Stomach smooth muscle (tissue), 2 donors: ENCODE measurements at regions not wholly inside any gene's neighbourhood (a gene's known extent, or its start where the extent isn't known, plus 50 kb on each side); places are given as distances from the start of the nearest gene placed in this dataset.

Source experiments
- H3K27ac ChIP-seq: one replicate; pipeline ENCODE4 v1.7.0; 2013; ENCODE audit warnings: mild to moderate bottlenecking, low read length, inconsistent platforms
- H3K27me3 ChIP-seq, 2 donors: one replicate each; pipeline ENCODE4 v1.7.0; 2013; ENCODE audit warnings: low read length in 2 of 2; ENCODE audit not compliant: insufficient read depth in 2 of 2, control insufficient read depth in 1 of 2
- H3K36me3 ChIP-seq, 2 donors: one replicate each; pipeline ENCODE4 v1.7.0; 2013; ENCODE audit warnings: low read length in 2 of 2; ENCODE audit not compliant: control insufficient read depth in 2 of 2, insufficient read depth in 2 of 2
- H3K4me1 ChIP-seq: one replicate; pipeline ENCODE4 v1.7.0; 2013; ENCODE audit warnings: low read length; ENCODE audit not compliant: control insufficient read depth, insufficient read depth
- H3K4me3 ChIP-seq, 2 donors: one replicate each; pipeline ENCODE4 v1.7.0; 2013; ENCODE audit warnings: low read length in 2 of 2
- H3K9ac ChIP-seq, 2 donors: one replicate each; pipeline ENCODE4 v1.7.0; 2013; ENCODE audit warnings: low read length in 2 of 2, mild to moderate bottlenecking in 1 of 2
- H3K9me3 ChIP-seq, 2 donors: one replicate each; pipeline ENCODE4 v1.7.0; 2013; ENCODE audit warnings: low read length in 2 of 2; ENCODE audit not compliant: control insufficient read depth in 2 of 2
- donor health status: healthy.
- donor health status: Pancreatic carcinoma.

DNA sequence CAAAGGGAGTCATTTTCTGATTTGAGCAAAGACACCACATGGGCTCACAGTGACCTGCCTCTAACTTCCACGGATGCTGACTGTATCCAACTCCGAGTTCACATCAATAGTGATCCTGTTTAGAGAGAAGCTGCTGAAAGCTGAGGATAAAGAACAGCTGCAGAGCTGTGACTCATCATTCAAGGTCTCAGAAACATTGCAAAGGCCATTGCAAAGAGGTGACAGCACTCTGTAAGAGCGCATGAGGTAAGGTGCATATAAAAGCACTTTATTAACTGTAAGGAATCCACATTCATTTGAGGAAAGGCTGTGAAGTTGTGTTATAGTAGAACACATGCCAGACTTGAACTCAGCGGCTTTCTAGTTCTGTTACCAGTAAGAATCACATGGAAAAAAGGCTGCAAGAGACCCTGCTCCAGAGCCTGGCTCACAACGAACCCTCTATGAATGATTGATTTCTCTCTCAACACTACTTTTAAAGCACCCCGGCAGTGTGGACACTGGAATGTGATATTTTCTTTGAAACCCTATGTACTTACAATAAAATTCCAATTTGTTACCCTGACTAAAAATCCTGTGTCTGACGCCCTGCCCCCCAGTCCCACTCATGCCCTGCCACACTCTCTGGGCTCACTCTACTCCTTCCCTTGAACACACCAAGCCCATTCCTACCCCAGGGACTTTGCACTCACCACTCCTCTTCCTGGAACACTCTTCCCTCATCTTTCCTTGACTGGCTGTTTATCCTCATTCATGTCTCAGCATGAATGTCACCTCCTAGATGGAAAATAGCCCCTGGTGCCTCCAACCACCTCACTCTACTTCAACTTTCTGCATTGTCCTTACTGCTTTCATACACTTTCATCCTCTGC is 111.2 kb downstream of the LSM3 start:
- no peaks in the 10 kb centered on the region for H3K36me3 ChIP-seq
- peaks cover 8% of the 10 kb centered on the region for H3K4me1 ChIP-seq
- no peak overlapping the region for H3K9ac ChIP-seq
- H3K27me3 ChIP-seq, result peaks cover 0 to 2% of the 10 kb centered on the region in 2 donors
- H3K4me3 ChIP-seq, result no peak overlapping the region
- no peaks in the 10 kb centered on the region for H3K9me3 ChIP-seq
- no peak overlapping the region for H3K27ac ChIP-seq

DNA sequence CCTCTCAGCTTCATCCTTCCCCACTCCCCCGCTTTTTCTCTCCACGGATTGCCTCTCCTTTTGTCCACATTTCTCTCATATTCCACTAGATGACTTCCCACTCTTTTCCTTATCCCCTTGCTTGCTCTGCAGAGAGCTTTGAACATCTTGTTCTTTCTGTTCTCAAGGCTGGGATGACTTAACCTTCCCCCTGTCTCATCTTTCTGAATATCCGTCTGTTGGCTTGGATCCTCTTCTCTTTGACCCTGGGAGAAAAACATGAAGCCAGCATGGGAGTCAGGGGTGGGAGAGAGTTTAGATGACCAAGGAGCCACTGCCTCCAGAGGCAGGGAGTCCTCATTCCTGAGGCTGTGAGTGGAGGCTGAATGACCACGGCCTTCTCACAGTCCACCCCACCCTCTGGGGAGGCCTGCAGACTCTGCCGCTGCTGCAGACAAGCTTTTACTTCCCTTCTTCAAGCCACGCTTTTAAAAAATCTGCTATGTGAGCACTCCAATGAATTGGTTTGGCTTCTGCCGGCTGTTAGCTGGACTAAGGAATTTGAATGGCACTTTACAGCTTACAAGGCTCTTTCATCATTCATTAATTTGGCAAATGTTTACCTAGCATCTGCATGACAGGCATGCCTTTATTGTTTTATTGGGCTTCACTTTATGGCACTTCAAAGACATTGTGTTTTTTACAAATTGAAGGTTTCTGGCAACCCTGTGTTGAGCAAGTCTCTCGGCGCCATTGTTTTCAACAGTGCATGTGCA is 111.6 kb upstream of the SLC6A6 start:
- H3K27ac ChIP-seq, result no peak overlapping the region
- H3K4me3 ChIP-seq, result no peak overlapping the region
- H3K4me1 ChIP-seq, result peaks cover 8% of the 10 kb centered on the region
- H3K9ac ChIP-seq, result no peak overlapping the region
- peaks cover 0 to 2% of the 10 kb centered on the region in 2 donors for H3K27me3 ChIP-seq
- no peaks in the 10 kb centered on the region for H3K9me3 ChIP-seq
- no peaks in the 10 kb centered on the region for H3K36me3 ChIP-seq

DNA sequence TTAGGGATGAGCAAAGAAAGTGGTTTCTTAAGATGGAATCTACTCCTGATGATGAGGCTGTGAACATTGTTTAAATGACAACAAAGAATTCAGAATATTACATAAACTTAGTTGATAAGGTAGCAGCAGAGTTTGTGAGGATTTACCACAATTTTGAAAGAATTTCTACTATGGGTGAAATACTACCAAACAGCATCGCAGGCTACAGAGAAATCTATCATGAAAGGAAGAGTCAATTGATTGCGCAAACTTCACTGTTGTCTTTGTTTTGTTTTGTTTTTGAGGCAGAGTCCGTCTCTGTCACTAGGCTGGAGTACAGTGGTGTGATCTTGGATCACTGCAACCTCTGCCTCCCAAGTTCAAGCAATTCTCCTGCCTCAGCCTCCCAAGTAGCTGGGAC is 107.4 kb upstream of the SLC6A6 start:
- no peak overlapping the region for H3K4me3 ChIP-seq
- no peak overlapping the region for H3K9ac ChIP-seq
- peaks cover 24% of the 10 kb centered on the region for H3K4me1 ChIP-seq
- H3K27me3 ChIP-seq, result no peaks in the 10 kb centered on the region
- H3K27ac ChIP-seq, result no peak overlapping the region
- H3K36me3 ChIP-seq, result no peaks in the 10 kb centered on the region
- H3K9me3 ChIP-seq, result no peaks in the 10 kb centered on the region

DNA sequence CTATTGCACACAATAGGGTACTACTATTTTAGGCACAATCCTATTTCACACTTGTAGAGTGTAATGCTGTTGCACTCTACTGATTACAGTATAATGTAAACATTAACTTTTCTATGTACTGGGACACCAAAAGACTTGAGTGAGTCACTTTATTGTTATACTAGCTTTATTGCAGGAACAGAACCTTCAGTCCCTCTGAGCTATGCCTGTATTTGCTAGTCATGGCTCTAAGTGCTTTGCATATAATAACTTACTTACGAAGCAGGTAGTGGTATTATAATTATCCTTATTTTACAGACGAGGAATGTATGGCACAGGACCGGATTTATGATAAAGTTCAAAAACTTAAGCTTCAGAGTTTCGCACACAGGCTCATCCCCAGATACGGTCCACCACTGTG is 106.6 kb upstream of the SLC6A6 start:
- no peak overlapping the region for H3K4me3 ChIP-seq
- H3K4me1 ChIP-seq, result peaks cover 26% of the 10 kb centered on the region
- H3K9ac ChIP-seq, result no peak overlapping the region
- no peak overlapping the region for H3K27ac ChIP-seq
- peaks cover 0 to under 1% of the 10 kb centered on the region in 2 donors for H3K27me3 ChIP-seq
- no peaks in the 10 kb centered on the region for H3K9me3 ChIP-seq
- no peaks in the 10 kb centered on the region for H3K36me3 ChIP-seq

DNA sequence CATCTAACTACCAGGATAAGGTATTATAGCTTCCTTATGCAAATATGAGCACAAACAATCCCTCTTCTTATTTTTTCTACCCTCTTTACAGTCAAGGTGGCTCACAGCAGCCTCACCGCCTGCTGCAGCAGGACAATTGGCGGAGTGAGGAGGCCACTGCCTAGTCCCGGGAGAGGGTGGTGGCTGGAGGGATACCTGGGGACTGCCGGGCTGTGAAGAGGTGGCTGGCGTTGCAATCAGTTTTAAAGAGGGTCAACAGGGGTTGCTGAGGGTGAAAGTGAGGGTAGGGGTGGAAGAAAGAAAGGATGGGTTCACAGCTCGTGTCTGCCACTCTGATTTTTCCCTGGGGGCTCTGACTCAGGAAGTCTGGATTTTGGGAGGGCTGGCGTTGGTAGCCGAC is 105.1 kb upstream of the SLC6A6 start:
- peaks cover 0 to 2% of the 10 kb centered on the region in 2 donors for H3K27me3 ChIP-seq
- H3K4me3 ChIP-seq, result no peak overlapping the region
- peak overlapping the region; percentile 71 for H3K27ac ChIP-seq
- no peaks in the 10 kb centered on the region for H3K9me3 ChIP-seq
- H3K36me3 ChIP-seq, result no peaks in the 10 kb centered on the region
- H3K9ac ChIP-seq, result peak overlapping the region; percentile 29 to 49
- H3K4me1 ChIP-seq, result peaks cover 34% of the 10 kb centered on the region

DNA sequence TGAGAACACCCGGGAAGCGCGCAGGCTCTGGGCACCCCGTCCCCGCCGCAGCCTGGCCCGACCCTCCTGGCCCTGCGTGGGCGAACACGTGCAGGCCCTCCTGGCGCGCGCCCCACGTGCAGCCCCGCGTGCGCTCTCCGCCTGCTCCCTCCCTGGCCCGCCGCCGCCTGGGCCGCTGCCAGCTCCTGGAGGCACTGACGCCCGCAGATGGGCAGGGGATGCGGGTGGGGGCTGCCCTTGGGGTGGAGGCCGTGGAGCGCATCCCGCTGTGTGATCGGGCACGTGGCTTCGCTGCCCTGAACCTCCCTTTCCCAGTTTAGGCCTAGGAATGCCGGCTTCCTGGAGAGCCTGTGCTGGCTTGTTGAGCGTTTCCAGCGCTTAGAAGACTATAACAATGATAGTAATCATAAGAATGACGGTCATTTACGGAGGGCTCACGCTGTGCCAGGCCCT is 104.6 kb upstream of the SLC6A6 start:
- H3K9me3 ChIP-seq, result no peaks in the 10 kb centered on the region
- H3K4me3 ChIP-seq, result peak overlapping the region; percentile 15 to 40
- peak overlapping the region; percentile 47 to 65 for H3K9ac ChIP-seq
- no peaks in the 10 kb centered on the region for H3K36me3 ChIP-seq
- H3K4me1 ChIP-seq, result peaks cover 34% of the 10 kb centered on the region
- peak overlapping the region; percentile 76 for H3K27ac ChIP-seq
- peaks cover 0 to 2% of the 10 kb centered on the region in 2 donors for H3K27me3 ChIP-seq

DNA sequence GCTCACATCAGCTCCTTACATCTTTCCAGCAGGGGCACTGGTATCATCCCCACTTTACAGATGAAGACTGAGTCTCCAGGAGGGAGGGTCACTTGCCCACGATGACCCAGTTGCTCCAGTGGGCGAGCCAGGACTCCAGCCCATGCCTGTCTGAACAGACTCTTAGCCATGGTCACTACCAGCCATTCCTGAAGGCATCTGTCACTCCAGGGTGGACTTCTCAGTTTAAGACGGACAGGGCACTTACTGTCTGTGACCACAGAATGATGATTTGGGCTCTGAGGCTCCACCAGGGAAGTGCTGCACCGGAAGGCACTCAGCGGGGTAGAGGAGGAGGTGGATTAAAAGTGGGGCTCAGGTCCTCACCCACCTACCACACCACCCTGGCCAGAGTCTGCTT is 104.0 kb upstream of the SLC6A6 start:
- Histone ChIP-seq H3K36me3 (no peaks in the 10 kb centered on the region), H3K9ac (peak overlapping the region; percentile 47 to 65), H3K4me1 (peaks cover 34% of the 10 kb centered on the region), H3K27me3 (peaks cover 0 to 2% of the 10 kb centered on the region in 2 donors), H3K4me3 (no peak overlapping the region), H3K27ac (peak overlapping the region; percentile 76), H3K9me3 (no peaks in the 10 kb centered on the region)

DNA sequence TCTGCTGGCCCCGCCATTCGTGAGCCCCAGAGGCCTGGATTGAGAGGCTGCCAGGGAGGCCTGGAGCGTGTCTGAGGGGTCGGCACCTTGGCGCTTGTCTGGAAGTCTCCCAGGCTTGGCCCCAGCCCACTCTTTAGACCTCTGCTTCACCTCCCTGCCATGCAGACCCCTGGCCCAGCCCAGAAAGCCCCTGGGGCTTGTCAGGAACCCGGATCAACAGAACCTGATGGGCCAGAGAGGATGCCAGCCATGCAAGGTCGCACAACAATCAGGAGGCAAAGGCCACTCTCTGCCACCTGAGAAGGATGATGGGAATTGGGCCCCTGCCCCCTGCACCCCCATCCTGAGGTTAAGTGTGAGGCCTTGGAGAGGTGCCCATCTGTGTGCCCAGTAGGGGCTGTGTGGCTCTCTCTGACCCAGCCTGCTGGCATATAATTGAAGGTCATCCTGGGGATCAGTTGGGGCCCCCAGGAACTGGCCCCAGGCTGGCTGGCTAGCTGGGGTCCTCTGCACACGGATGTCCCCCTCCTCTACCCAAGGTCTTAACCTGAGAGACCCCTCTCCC is 103.3 kb upstream of the SLC6A6 start:
- no peaks in the 10 kb centered on the region for H3K36me3 ChIP-seq
- H3K27ac ChIP-seq, result peak overlapping the region; percentile 76
- no peak overlapping the region for H3K9ac ChIP-seq
- no peak overlapping the region for H3K4me3 ChIP-seq
- H3K9me3 ChIP-seq, result no peaks in the 10 kb centered on the region
- H3K27me3 ChIP-seq, result peaks cover 0 to 2% of the 10 kb centered on the region in 2 donors
- peaks cover 40% of the 10 kb centered on the region for H3K4me1 ChIP-seq

DNA sequence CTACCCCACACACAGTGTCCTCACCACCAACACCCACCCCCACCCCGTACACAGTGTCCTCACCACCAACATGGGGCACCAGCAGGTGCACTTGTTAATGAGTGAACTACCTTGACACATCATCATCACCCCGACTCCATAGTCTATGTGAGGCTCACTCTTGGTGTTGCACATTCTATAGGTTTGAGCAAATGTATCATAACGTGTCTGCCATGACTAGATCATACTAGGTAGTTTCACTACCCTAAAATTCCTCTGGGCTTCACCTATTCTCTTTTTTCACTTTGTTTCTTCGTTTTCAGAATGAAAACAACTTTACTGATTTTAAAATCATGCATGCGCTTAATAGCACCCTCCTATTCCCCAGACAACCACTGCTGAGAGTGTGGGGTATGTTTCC is 102.6 kb upstream of the SLC6A6 start:
- Histone ChIP-seq H3K27ac (no peak overlapping the region), H3K27me3 (peaks cover 0 to 4% of the 10 kb centered on the region in 2 donors)

DNA sequence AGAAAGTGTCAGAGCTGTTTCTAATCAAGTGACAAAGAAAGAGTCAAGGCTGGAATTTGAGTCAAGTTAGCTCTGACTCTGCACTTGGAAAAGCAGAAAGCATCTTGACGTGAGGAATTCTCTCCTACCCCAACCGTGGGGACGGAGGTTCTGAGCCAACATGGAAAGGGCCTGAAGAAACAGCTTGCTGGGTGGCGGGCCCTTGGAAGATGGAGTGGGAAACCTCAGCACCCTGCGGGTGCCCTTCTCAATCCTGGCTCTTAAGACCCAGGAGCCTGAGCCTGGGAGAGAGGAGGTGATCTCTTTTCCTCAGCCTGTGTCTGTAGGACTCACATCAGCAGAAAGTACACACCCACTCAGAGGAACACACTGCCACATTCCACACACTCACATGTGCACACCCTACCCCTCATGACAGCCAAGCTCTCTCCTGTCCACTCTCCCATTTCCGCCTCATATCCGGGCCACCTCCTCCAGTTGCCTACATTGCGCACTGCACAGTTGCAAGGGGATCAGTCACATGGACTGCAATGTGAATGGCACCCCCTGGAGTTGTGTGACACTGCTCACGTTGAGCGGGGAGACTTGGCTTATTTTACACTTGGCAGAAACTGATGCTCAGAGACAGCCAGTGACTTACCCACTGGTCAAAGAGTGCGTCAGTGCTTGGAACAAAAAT is 101.5 kb upstream of the SLC6A6 start:
- Histone ChIP-seq H3K9ac (peak overlapping the region in 1 of 2 donors; percentile 47), H3K27me3 (peaks cover 0 to 4% of the 10 kb centered on the region in 2 donors), H3K27ac (peak overlapping the region; percentile 64), H3K4me3 (no peak overlapping the region), H3K4me1 (peaks cover 50% of the 10 kb centered on the region), H3K36me3 (no peaks in the 10 kb centered on the region), H3K9me3 (no peaks in the 10 kb centered on the region)

More for the DNA sequence above, 102.6 kb upstream of the SLC6A6 start:
- Histone ChIP-seq H3K36me3 (no peaks in the 10 kb centered on the region), H3K4me1 (peaks cover 47% of the 10 kb centered on the region), H3K9me3 (no peaks in the 10 kb centered on the region), H3K9ac (no peak overlapping the region), H3K4me3 (no peak overlapping the region)
